SU-DHL-6 (cell line): ENCODE measurements at regions not wholly inside any gene's neighbourhood (a gene's known extent, or its start where the extent isn't known, plus 50 kb on each side); places are given as distances from the start of the nearest gene placed in this dataset.
"Not testable (repeated sequence)": the region's sequence is repeated elsewhere in the genome, so short reads cannot be mapped to it uniquely, and the experiment has no call there.

Source experiments
- H2AFZ ChIP-seq: fragments of 200-600 bp; sonication (generic); 2 replicates; pipeline ENCODE4 v1.6.1; 2014; ENCODE audit warnings: low read depth, mild to moderate bottlenecking, moderate library complexity, mixed read lengths, antibody characterized with exemption, low read length; ENCODE audit not compliant: severe bottlenecking
- H3F3A ChIP-seq: fragments of 200-600 bp; shearing (Covaris generic); 2 replicates; pipeline ENCODE4 v1.6.0; 2016; ENCODE audit warnings: antibody characterized with exemption, mild to moderate bottlenecking; ENCODE audit not compliant: insufficient read depth
- H3K27ac ChIP-seq: fragments of 200-600 bp; sonication (generic); 2 replicates; pipeline ENCODE4 v1.5.1; 2016; ENCODE audit warnings: low read depth, mild to moderate bottlenecking, low read length, moderate library complexity, mixed read lengths
- H3K27me3 ChIP-seq: fragments of 200-600 bp; sonication (generic), shearing (Covaris generic); 2 replicates; pipeline ENCODE4 v1.6.0; 2014; ENCODE audit warnings: mild to moderate bottlenecking, low read length
- H3K36me3 ChIP-seq: fragments of 200-600 bp; sonication (generic); 2 replicates; pipeline ENCODE4 v1.6.1; 2014; ENCODE audit warnings: mild to moderate bottlenecking, low read length, mixed read lengths
- H3K4me2 ChIP-seq: fragments of 300-600, 200-600 bp; shearing (Covaris generic), sonication (generic); 2 replicates; pipeline ENCODE4 v1.6.0; 2014; ENCODE audit warnings: low read length, low read depth, mild to moderate bottlenecking; ENCODE audit not compliant: poor library complexity, severe bottlenecking
- H3K4me3 ChIP-seq: fragments of 200-600 bp; sonication (generic); 2 replicates; pipeline ENCODE4 v1.5.1; 2014; ENCODE audit warnings: antibody characterized with exemption, low read length, mild to moderate bottlenecking, mixed read lengths; ENCODE audit not compliant: insufficient read depth, poor library complexity, severe bottlenecking
- H3K79me2 ChIP-seq: fragments of 200-600 bp; sonication (generic); 2 replicates; pipeline ENCODE4 v1.6.1; 2014; ENCODE audit warnings: mild to moderate bottlenecking, low read length, moderate library complexity; ENCODE audit not compliant: insufficient read depth
- H3K9ac ChIP-seq: fragments of 200-600 bp; sonication (generic); 2 replicates; pipeline ENCODE4 v1.7.0; 2014; ENCODE audit warnings: mild to moderate bottlenecking, low read length
- H3K9me2 ChIP-seq: fragments of 200-600 bp; sonication (generic); replicated peaks from 2 replicates; pipeline ENCODE4 v1.6.1; 2014; ENCODE audit warnings: low read length; ENCODE audit not compliant: insufficient read depth
- H3K9me3 ChIP-seq: fragments of 200-600 bp; sonication (generic); 2 replicates; pipeline ENCODE4 v1.6.1; 2014; ENCODE audit warnings: low read length, mixed read lengths; ENCODE audit not compliant: insufficient read depth
- H4K20me1 ChIP-seq: fragments of 200-600 bp; sonication (generic); 2 replicates; pipeline ENCODE4 v1.6.1; 2014; ENCODE audit warnings: low read depth, mild to moderate bottlenecking, antibody characterized with exemption, low read length, moderate library complexity, mixed read lengths
- EZH2phosphoT487 ChIP-seq: fragments of 200-600 bp; sonication (generic), shearing (Covaris generic); conservative IDR thresholded peaks from 2 replicates; pipeline ENCODE4 v1.6.1; 2018; ENCODE audit warnings: mild to moderate bottlenecking, antibody characterized with exemption, low read length, moderate library complexity, mixed read lengths
- TF ChIP-seq, protein P1 (sequence below): fragments of 200-600 bp; sonication (generic); IDR thresholded peaks from one replicate; pipeline ENCODE4 v1.5.1; 2017; ENCODE audit warnings: antibody characterized with exemption, mild to moderate bottlenecking, low read length, moderate library complexity; ENCODE audit not compliant: insufficient read depth, poor library complexity, severe bottlenecking

DNA sequence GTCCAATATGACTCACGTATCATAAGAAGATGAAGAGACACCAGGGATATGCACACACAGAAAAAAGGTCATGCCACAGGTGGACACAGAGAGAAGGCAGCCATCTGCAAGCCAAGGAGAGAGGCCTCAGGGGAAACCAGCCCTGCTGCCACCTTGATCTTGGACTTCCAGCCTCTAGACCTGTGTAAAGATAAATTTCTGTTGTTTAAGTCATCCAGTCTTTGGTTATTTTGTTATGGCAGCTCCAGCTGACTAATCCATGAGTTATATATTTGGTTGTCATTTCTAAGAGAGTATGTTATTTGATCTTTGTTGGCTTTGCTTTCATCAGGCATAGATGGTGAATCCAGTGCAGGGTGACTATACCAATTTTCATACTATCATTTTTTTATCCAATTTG lies 130.2 kb upstream of the DAP start:
- H3K36me3 ChIP-seq, result no peaks in the 10 kb centered on the region
- no peak overlapping the region for H3K4me3 ChIP-seq
- 0 out of 2 replicates have a peak, but pooled peaks cover 3% of the 10 kb centered on the region for H3K9me2 ChIP-seq
- no peaks in the 10 kb centered on the region for H3K9me3 ChIP-seq
- no peak for TF ChIP-seq EZH2phosphoT487
- TF ChIP-seq, protein P1, sequence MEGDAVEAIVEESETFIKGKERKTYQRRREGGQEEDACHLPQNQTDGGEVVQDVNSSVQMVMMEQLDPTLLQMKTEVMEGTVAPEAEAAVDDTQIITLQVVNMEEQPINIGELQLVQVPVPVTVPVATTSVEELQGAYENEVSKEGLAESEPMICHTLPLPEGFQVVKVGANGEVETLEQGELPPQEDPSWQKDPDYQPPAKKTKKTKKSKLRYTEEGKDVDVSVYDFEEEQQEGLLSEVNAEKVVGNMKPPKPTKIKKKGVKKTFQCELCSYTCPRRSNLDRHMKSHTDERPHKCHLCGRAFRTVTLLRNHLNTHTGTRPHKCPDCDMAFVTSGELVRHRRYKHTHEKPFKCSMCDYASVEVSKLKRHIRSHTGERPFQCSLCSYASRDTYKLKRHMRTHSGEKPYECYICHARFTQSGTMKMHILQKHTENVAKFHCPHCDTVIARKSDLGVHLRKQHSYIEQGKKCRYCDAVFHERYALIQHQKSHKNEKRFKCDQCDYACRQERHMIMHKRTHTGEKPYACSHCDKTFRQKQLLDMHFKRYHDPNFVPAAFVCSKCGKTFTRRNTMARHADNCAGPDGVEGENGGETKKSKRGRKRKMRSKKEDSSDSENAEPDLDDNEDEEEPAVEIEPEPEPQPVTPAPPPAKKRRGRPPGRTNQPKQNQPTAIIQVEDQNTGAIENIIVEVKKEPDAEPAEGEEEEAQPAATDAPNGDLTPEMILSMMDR, result no peak
- no peaks in the 10 kb centered on the region for H4K20me1 ChIP-seq
- H3K9ac ChIP-seq, result no peak overlapping the region
- no peaks in the 10 kb centered on the region for H3K27me3 ChIP-seq
- H3K79me2 ChIP-seq, result no peaks in the 10 kb centered on the region
- no peak overlapping the region for H2AFZ ChIP-seq
- H3K4me2 ChIP-seq, result no peak overlapping the region
- no peaks in the 10 kb centered on the region for H3F3A ChIP-seq
- H3K27ac ChIP-seq, result no peak overlapping the region

DNA sequence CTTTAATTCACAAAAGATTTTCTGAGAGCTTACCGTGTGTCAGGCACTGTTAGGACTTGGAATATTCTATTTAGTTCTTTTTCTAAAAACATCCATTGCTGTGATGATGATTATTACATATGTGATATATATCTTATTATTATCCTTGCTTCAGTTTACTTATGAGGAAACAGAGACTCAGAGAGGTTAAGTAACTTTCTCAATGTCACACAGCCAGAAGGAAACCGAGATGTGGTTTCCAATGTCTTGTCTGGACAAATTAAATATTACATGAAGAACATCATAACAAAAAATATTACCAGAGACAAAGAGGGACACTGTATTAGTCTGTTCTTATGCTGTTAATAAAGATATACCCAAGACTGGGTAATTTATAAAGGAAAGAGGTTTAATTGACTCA lies 125.5 kb upstream of the DAP start:
- TF ChIP-seq, protein P1, result no peak
- no peak for TF ChIP-seq EZH2phosphoT487
- no peaks in the 10 kb centered on the region for H4K20me1 ChIP-seq
- no peak overlapping the region for H3K4me2 ChIP-seq

DNA sequence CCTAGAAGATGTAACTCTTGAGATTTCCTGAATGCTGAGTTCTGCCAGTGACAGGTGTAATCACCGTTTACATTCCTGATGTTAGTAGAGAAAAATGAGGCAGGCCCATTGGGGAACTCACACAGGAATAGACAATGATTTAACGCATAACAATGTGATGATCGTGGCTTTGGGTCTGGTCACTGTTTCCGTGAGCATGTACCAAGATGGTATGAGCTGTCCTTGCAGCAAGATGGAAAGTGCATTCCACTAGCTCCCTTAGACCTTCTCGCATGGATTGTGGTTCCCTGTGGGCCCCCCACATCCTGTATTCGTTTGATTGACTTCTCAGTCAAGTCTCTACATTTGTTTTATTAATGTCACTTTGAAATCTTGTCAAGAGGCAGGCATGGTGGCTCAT lies 124.0 kb upstream of the DAP start:
- H3K9me3 ChIP-seq, result no peaks in the 10 kb centered on the region
- H2AFZ ChIP-seq, result no peak overlapping the region
- H3K36me3 ChIP-seq, result no peaks in the 10 kb centered on the region
- no peaks in the 10 kb centered on the region for H4K20me1 ChIP-seq
- no peaks in the 10 kb centered on the region for H3K79me2 ChIP-seq
- no peak overlapping the region for H3K9ac ChIP-seq
- no peaks in the 10 kb centered on the region for H3K27me3 ChIP-seq
- no peak overlapping the region for H3K27ac ChIP-seq
- no peak for TF ChIP-seq EZH2phosphoT487
- TF ChIP-seq, protein P1, result no peak
- no peak overlapping the region for H3K4me3 ChIP-seq
- 0 out of 2 replicates have a peak, but pooled peaks cover 3% of the 10 kb centered on the region for H3K9me2 ChIP-seq
- H3K4me2 ChIP-seq, result no peak overlapping the region
- no peaks in the 10 kb centered on the region for H3F3A ChIP-seq

More for the DNA sequence above, 125.5 kb upstream of the DAP start:
- Histone ChIP-seq H3K4me3 (no peak overlapping the region), H3K36me3 (no peaks in the 10 kb centered on the region), H3K79me2 (no peaks in the 10 kb centered on the region), H3K9me3 (no peaks in the 10 kb centered on the region), H3K9me2 (0 out of 2 replicates have a peak, but pooled peaks cover 3% of the 10 kb centered on the region), H3F3A (no peaks in the 10 kb centered on the region), H3K27me3 (no peaks in the 10 kb centered on the region), H2AFZ (no peak overlapping the region), H3K9ac (no peak overlapping the region), H3K27ac (no peak overlapping the region)

DNA sequence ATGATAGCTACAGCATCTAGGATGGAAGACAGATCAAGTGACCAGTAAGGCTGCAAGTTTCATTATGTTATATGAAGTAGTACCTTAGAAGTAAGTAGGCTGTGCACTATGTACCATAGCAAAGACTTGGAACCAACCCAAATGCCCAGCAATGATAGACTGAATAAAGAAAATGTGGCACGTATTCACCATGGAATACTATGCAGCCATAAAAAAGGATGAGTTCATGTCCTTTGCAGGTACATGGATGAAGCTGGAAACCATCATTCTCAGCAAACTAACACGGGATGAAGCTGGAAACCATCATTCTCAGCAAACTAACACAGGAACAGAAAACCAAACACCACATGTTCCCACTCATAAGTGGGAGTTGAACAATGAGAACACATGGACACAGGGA lies 122.9 kb upstream of the DAP start:
- H3K9me3 ChIP-seq, H3K27ac ChIP-seq, H3F3A ChIP-seq, H4K20me1 ChIP-seq, H3K9me2 ChIP-seq, H3K27me3 ChIP-seq, H3K4me2 ChIP-seq, H2AFZ ChIP-seq, H3K9ac ChIP-seq, H3K79me2 ChIP-seq, H3K4me3 ChIP-seq, H3K36me3 ChIP-seq: not testable (repeated sequence)
